ENCODE measurements at regions not wholly inside any gene's neighbourhood (a gene's known extent, or its start where the extent isn't known, plus 50 kb on each side); places are given as distances from the start of the nearest gene placed in this dataset.

- no peak for DNase-seq (ENCODE audit: low read depth)
- no peak overlapping the region for H3K4me3 ChIP-seq (ENCODE audit: low read length)
- TF ChIP-seq, protein P1, sequence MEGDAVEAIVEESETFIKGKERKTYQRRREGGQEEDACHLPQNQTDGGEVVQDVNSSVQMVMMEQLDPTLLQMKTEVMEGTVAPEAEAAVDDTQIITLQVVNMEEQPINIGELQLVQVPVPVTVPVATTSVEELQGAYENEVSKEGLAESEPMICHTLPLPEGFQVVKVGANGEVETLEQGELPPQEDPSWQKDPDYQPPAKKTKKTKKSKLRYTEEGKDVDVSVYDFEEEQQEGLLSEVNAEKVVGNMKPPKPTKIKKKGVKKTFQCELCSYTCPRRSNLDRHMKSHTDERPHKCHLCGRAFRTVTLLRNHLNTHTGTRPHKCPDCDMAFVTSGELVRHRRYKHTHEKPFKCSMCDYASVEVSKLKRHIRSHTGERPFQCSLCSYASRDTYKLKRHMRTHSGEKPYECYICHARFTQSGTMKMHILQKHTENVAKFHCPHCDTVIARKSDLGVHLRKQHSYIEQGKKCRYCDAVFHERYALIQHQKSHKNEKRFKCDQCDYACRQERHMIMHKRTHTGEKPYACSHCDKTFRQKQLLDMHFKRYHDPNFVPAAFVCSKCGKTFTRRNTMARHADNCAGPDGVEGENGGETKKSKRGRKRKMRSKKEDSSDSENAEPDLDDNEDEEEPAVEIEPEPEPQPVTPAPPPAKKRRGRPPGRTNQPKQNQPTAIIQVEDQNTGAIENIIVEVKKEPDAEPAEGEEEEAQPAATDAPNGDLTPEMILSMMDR (IDR thresholded peaks at IDR 0.05; ENCODE audit: insufficient read depth, low read depth, low read length, missing control alignments), result no peak
These were observed 425.5 kb upstream of the PKDCC start for GRCh38 chr2:41622301-41622700.

DNA sequence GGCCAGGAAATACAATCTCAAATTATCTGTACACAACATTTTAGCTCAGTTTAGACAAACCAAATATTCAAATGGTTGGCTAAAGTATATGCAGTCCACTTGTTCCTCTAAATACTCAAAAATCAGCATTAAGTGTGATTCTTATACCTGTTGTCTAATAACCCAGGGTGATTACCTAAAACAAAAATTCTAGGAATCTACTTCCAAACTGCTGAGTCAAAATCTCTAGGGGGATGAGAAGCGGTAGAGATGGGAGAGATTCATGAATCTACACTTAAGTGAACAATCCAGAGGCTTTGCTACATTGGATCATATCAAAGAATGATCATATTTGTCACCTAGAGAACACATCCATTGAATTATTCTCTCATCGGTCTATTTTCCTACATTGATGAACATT lies 420.9 kb upstream of the PKDCC start:
- no peak overlapping the region for H3K4me3 ChIP-seq (ENCODE audit: low read length)
- DNase-seq (ENCODE audit: low read depth), result no peak
- TF ChIP-seq, protein P1 (IDR thresholded peaks at IDR 0.05; ENCODE audit: insufficient read depth, low read depth, low read length, missing control alignments), result no peak

DNA sequence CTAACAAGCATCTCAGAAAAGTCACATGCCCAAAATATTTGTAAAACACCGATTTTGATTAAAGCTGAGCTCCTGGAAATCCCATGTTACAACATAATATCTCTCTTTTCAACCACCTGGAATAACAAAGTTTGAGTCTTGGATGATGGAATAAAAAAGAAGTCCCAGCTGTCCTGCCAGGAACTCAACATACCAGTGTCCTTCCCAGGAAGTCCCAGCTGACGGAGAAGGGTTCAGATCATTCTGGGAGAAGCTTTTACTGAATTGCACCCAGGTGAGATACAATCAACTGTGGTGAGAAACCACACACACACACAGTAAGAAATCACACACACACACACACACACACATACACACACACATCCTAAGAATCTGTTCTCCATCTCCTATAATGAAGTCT lies 413.1 kb upstream of the PKDCC start:
- H3K4me3 ChIP-seq (ENCODE audit: low read length), result no peak overlapping the region
- DNase-seq (ENCODE audit: low read depth), result no peak
- TF ChIP-seq, protein P1 (IDR thresholded peaks at IDR 0.05; ENCODE audit: insufficient read depth, low read depth, low read length, missing control alignments), result no peak

- DNase-seq (ENCODE audit: low read depth), result no peak
- TF ChIP-seq, protein P1 (IDR thresholded peaks at IDR 0.05; ENCODE audit: insufficient read depth, low read depth, low read length, missing control alignments), result no peak
- no peak overlapping the region for H3K4me3 ChIP-seq (ENCODE audit: low read length)
These were observed 402.9 kb upstream of the PKDCC start for GRCh38 chr2:41644936-41645335.

- no peak overlapping the region for H3K4me3 ChIP-seq (ENCODE audit: low read length)
- DNase-seq (ENCODE audit: low read depth), result no peak
- TF ChIP-seq, protein P1 (IDR thresholded peaks at IDR 0.05; ENCODE audit: insufficient read depth, low read depth, low read length, missing control alignments), result no peak
These were observed 400.3 kb upstream of the PKDCC start for GRCh38 chr2:41647468-41648050.

- TF ChIP-seq, protein P1 (IDR thresholded peaks at IDR 0.05; ENCODE audit: insufficient read depth, low read depth, low read length, missing control alignments), result no peak
- H3K4me3 ChIP-seq (ENCODE audit: low read length), result no peak overlapping the region
- no peak for DNase-seq (ENCODE audit: low read depth)
These were observed 390.6 kb upstream of the PKDCC start for GRCh38 chr2:41657226-41657625.

- H3K4me3 ChIP-seq (ENCODE audit: low read length), result no peak overlapping the region
- TF ChIP-seq, protein P1 (IDR thresholded peaks at IDR 0.05; ENCODE audit: insufficient read depth, low read depth, low read length, missing control alignments), result no peak
- DNase-seq (ENCODE audit: low read depth), result no peak
These were observed 388.1 kb upstream of the PKDCC start for GRCh38 chr2:41659758-41660157.
